ENCODE measurements at regions not wholly inside any gene's neighbourhood (a gene's known extent, or its start where the extent isn't known, plus 50 kb on each side); places are given as distances from the start of the nearest gene placed in this dataset.

GRCh38 chr5:17837757-17838156, 203.5 kb downstream of the TAF11L14 start:
- DNase-seq (ENCODE audit: low read depth, low spot score) = no peak
- Histone ChIP-seq H3K9me3 (ENCODE audit: control insufficient read depth, insufficient read depth, low read depth, low read length) (no peaks in the 10 kb centered on the region), H3K36me3 (ENCODE audit: control insufficient read depth, insufficient read depth, low read length) (no peaks in the 10 kb centered on the region), H3K27ac (ENCODE audit: low read length) (no peak overlapping the region), H3K27me3 (ENCODE audit: control insufficient read depth, insufficient read depth, low read length) (no peaks in the 10 kb centered on the region), H3K4me3 (ENCODE audit: low read depth in 2 of 2, low read length in 2 of 2) (no peak overlapping the region), H3K4me1 (ENCODE audit: control insufficient read depth, insufficient read depth, low read length) (no peaks in the 10 kb centered on the region)
- TF ChIP-seq REST (IDR thresholded peaks at IDR 0.05; ENCODE audit: insufficient read depth in 1 of 2, low read depth in 2 of 2, low read length in 1 of 2) (no peak), POLR2AphosphoS5 (IDR thresholded peaks at IDR 0.05; ENCODE audit: low read depth, low read length) (no peak), TCF7L2 (IDR thresholded peaks at IDR 0.05; ENCODE audit: low read depth, low read length) (no peak), CTCF (IDR thresholded peaks at IDR 0.05) (no peak)
- ChIA-PET POLR2A (no interaction called here), CTCF (no interaction called here)
- intact Hi-C loops (cut with micrococcal nuclease; ENCODE audit: unreplicated experiment) (no loop called here), in situ Hi-C loops (cut with HindIII; ENCODE audit: low pct_unique_long_range_greater_than_20kb, low sequenced_read_pairs) (no loop called here)
- BruUV-seq (replicated peaks) = no TSS peak
- no peak for ATAC-seq

GRCh38 chr5:17838469-17838868, 204.2 kb downstream of the TAF11L14 start:
- intact Hi-C loops (cut with micrococcal nuclease; ENCODE audit: unreplicated experiment) = no loop called here
- Histone ChIP-seq H3K27me3 (ENCODE audit: control insufficient read depth, insufficient read depth, low read length) (no peaks in the 10 kb centered on the region), H3K4me1 (ENCODE audit: control insufficient read depth, insufficient read depth, low read length) (no peaks in the 10 kb centered on the region), H3K4me3 (ENCODE audit: low read depth in 2 of 2, low read length in 2 of 2) (no peak overlapping the region), H3K36me3 (ENCODE audit: control insufficient read depth, insufficient read depth, low read length) (no peaks in the 10 kb centered on the region), H3K27ac (ENCODE audit: low read length) (no peak overlapping the region), H3K9me3 (ENCODE audit: control insufficient read depth, insufficient read depth, low read depth, low read length) (no peaks in the 10 kb centered on the region)
- ATAC-seq (no peak), DNase-seq (ENCODE audit: low read depth, low spot score) (no peak)
- no TSS peak for BruUV-seq (replicated peaks)
- in situ Hi-C loops (cut with HindIII; ENCODE audit: low pct_unique_long_range_greater_than_20kb, low sequenced_read_pairs) = no loop called here
- CTCF ChIA-PET = interaction anchor here (0.6 kb wide), 1 partner anchor 449 kb away, joined by 6 read pairs; no protein-coding TSS in a partner anchor
- POLR2A ChIA-PET = no interaction called here
- no peak for TF ChIP-seq SIN3A (IDR thresholded peaks at IDR 0.05; ENCODE audit: borderline replicate concordance, insufficient read depth, low read depth, low read length)
- TF ChIP-seq TCF7L2 (IDR thresholded peaks at IDR 0.05; ENCODE audit: low read depth, low read length) = no peak
- TF ChIP-seq REST (IDR thresholded peaks at IDR 0.05; ENCODE audit: insufficient read depth in 1 of 2, low read depth in 2 of 2, low read length in 1 of 2) = no peak
- TF ChIP-seq POLR2AphosphoS5 (IDR thresholded peaks at IDR 0.05; ENCODE audit: low read depth, low read length) = no peak
- TF ChIP-seq CTCF (IDR thresholded peaks at IDR 0.05) = no peak
